GM23338 (cell line): ENCODE measurements at regions not wholly inside any gene's neighbourhood (a gene's known extent, or its start where the extent isn't known, plus 50 kb on each side); places are given as distances from the start of the nearest gene placed in this dataset.
"Not testable (repeated sequence)": the region's sequence is repeated elsewhere in the genome, so short reads cannot be mapped to it uniquely, and the experiment has no call there.

ENCODE experiments used
- ATAC-seq: fragments of 200-7000 bp; cut with Tn5 transposase; 3 replicates; pipeline ENCODE4 v1.9.1; 2020
- DNase-seq: peaks from one replicate; pipeline ENCODE4 v3.0.0-alpha.2; 2015; ENCODE audit warnings: low spot score
- H2AFZ ChIP-seq: fragments of 200-600 bp; sonication (generic); 2 replicates; pipeline ENCODE4 v1.8.0; 2016; ENCODE audit warnings: antibody characterized with exemption, mild to moderate bottlenecking, moderate library complexity
- H3F3A ChIP-seq: fragments of 200-600 bp; sonication (generic); replicated peaks from 2 replicates; pipeline ENCODE4 v1.8.0; 2017; ENCODE audit warnings: antibody characterized with exemption, mixed run types, low read depth
- H3K27ac ChIP-seq: fragments of 200-600 bp; sonication (generic); 2 replicates; pipeline ENCODE4 v1.6.1; 2016; ENCODE audit warnings: low read depth
- H3K27me3 ChIP-seq: fragments of 200-600 bp; sonication (generic); 2 replicates; pipeline ENCODE4 v1.8.0; 2016; ENCODE audit warnings: mild to moderate bottlenecking, mixed run types, moderate library complexity; ENCODE audit not compliant: insufficient read depth
- H3K36me3 ChIP-seq: fragments of 200-600 bp; sonication (generic); 2 replicates; pipeline ENCODE4 v1.8.0; 2016; ENCODE audit warnings: mild to moderate bottlenecking; ENCODE audit not compliant: insufficient read depth
- H3K4me1 ChIP-seq: fragments of 200-600 bp; sonication (generic); 2 replicates; pipeline ENCODE4 v1.8.0; 2016; ENCODE audit warnings: mild to moderate bottlenecking, moderate library complexity; ENCODE audit not compliant: insufficient read depth
- H3K4me2 ChIP-seq: fragments of 200-600 bp; sonication (generic); 2 replicates; pipeline ENCODE4 v1.7.1; 2017; ENCODE audit warnings: mixed run types
- H3K4me3 ChIP-seq: fragments of 200-600 bp; sonication (generic); 2 replicates; pipeline ENCODE4 v1.6.1; 2016; ENCODE audit warnings: mixed run types
- H3K79me2 ChIP-seq: fragments of 200-600 bp; sonication (generic); replicated peaks from 2 replicates; pipeline ENCODE4 v1.8.0; 2017; ENCODE audit warnings: mild to moderate bottlenecking; ENCODE audit not compliant: insufficient read depth
- H3K9me2 ChIP-seq: fragments of 200-600 bp; sonication (generic); 2 replicates; pipeline ENCODE4 v1.8.0; 2017; ENCODE audit not compliant: insufficient read depth
- H4K20me1 ChIP-seq: fragments of 200-600 bp; sonication (generic); replicated peaks from 2 replicates; pipeline ENCODE4 v1.8.0; 2017; ENCODE audit warnings: mild to moderate bottlenecking; ENCODE audit not compliant: insufficient read depth
- H3K27ac Mint-ChIP-seq: 2 replicates; pipeline ENCODE4 v1.8.0; 2020; ENCODE audit warnings: inconsistent platforms, mild to moderate bottlenecking, moderate library complexity, mixed read lengths
- H3K27me3 Mint-ChIP-seq: 3 replicates; pipeline ENCODE4 v1.8.0; 2022; ENCODE audit warnings: low read depth, mild to moderate bottlenecking, moderate library complexity, mixed read lengths, inconsistent platforms; ENCODE audit not compliant: insufficient read depth, poor library complexity
- H3K36me3 Mint-ChIP-seq: 3 replicates; pipeline ENCODE4 v1.8.0; 2021; ENCODE audit warnings: low read depth, mild to moderate bottlenecking, inconsistent platforms, moderate library complexity, mixed read lengths
- H3K4me1 Mint-ChIP-seq: 3 replicates; pipeline ENCODE4 v1.8.0; 2020; ENCODE audit warnings: mild to moderate bottlenecking, inconsistent platforms, mixed read lengths
- H3K4me3 Mint-ChIP-seq: 3 replicates; pipeline ENCODE4 v1.8.0; 2021; ENCODE audit warnings: moderate library complexity, mild to moderate bottlenecking, inconsistent platforms, mixed read lengths
- H3K9me3 Mint-ChIP-seq: 3 replicates; pipeline ENCODE4 v1.8.0; 2020; ENCODE audit warnings: moderate library complexity, mild to moderate bottlenecking, inconsistent platforms, mixed read lengths
- CREB1 ChIP-seq: fragments of 250-450 bp; sonication (Bioruptor Pico); IDR thresholded peaks from 2 replicates; pipeline ENCODE4 v1.5.0; 2020; ENCODE audit warnings: low read depth, mild to moderate bottlenecking, moderate library complexity
- POLR2AphosphoS5 ChIP-seq: IDR thresholded peaks from 2 replicates; pipeline ENCODE4 v1.6.1; 2016; ENCODE audit warnings: antibody characterized with exemption, low read depth
- STAT1 ChIP-seq: IDR thresholded peaks from one replicate; pipeline ENCODE4 v1.6.1; 2016; ENCODE audit warnings: antibody characterized with exemption; ENCODE audit not compliant: unreplicated experiment
- ZNF114 ChIP-seq: fragments of 250-450 bp; sonication (Bioruptor Pico); IDR thresholded peaks from 2 replicates; pipeline ENCODE4 v1.5.0; 2020; ENCODE audit warnings: mild to moderate bottlenecking, moderate library complexity
- ZNF331 ChIP-seq: fragments of 250-450 bp; sonication (Bioruptor Pico); IDR thresholded peaks from 2 replicates; pipeline ENCODE4 v1.5.0; 2020; ENCODE audit warnings: low read depth, mild to moderate bottlenecking, moderate library complexity
- TF ChIP-seq, protein P1 (sequence below): fragments of 250-450 bp; sonication (Bioruptor Pico); IDR thresholded peaks from 2 replicates; pipeline ENCODE4 v1.5.0; 2020; ENCODE audit warnings: mild to moderate bottlenecking, moderate library complexity
- TF ChIP-seq, protein P2 (sequence below): IDR thresholded peaks from one replicate; pipeline ENCODE4 v1.6.1; 2018; ENCODE audit warnings: antibody characterized with exemption; ENCODE audit not compliant: unreplicated experiment
- TF ChIP-seq, protein P3 (sequence below), 2 experiments: fragments of 200-600 bp in 1 of 2; sonication (generic) in 1 of 2; conservative IDR thresholded peaks; 2 replicates each; pipeline versions ENCODE4 v1.5.1 to v1.6.1; 2016 to 2017; ENCODE audit warnings: antibody characterized with exemption in 2 of 2, low read depth in 2 of 2, mild to moderate bottlenecking in 2 of 2, moderate library complexity in 1 of 2

DNA sequence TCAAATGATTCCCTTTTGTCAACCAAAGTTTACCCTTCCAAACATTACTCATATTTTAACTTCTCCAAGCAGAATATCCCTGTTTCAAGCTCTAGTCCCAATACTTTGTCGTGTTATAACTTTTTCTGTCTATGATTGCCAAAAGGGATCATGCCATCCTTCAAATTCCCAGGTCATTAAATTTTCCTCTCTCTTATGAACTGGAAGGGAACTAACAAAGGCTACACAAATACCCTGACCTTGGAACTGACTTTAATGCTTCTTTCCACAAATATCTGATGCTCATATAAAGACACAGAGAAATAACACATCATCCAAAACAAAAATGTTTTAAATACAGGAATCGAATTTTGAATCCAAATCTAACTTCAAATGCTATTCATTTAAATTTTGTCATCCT, 1352.7 kb downstream of the CDH11 start (continued):
- TF ChIP-seq POLR2AphosphoS5 (no peak), CREB1 (CRISPR knock-in tag) (no peak), ZNF331 (CRISPR knock-in tag) (no peak), STAT1 (no peak)

DNA sequence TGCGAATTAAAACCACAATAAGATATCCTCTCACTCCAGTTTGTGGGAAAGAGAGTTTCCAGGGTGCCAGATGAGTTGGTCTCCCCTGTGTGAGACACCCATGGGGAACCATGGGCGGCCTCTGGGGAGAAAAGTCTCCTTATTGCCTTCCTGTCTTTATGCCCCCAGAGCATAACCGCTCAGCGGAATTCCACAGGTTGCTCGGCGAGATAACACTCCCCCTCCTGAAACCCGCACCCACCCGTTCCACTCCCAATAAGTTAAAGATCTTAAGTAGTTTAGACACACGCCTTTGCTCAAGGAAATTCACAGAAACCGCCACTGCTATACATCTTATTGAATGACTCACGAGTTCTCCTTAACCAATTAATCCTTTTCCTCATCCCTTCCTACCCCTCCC, 1361.6 kb downstream of the CDH11 start:
- DNase-seq, H3K36me3 ChIP-seq, H3K27me3 Mint-ChIP-seq, H3F3A ChIP-seq, H3K4me1 Mint-ChIP-seq, H3K9me3 Mint-ChIP-seq, H3K36me3 Mint-ChIP-seq, H3K9me2 ChIP-seq, H3K4me1 ChIP-seq, H3K27ac ChIP-seq, H3K4me3 Mint-ChIP-seq, H3K79me2 ChIP-seq, H3K27ac Mint-ChIP-seq, ATAC-seq, H3K4me3 ChIP-seq, H3K4me2 ChIP-seq, H2AFZ ChIP-seq, H3K27me3 ChIP-seq, H4K20me1 ChIP-seq: not testable (repeated sequence)

DNA sequence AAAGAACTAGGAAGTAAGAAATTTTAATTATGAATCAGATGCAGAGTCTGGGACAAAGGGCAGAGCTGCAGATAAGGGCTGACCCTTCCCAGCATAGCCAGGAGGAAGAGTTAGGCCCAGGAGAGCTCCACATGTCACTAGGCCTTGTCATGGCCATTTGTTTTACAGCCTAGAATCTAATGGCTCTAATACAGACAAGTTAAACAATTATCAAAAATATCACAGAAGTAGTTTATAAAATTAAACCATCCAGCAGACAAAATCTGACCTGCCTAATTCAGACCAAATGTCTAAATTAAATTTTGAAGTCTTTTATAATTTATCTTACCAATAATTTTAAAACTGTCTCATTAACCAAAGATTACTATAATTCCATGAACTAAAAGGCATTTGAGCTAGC, 1369.5 kb downstream of the CDH11 start:
- Histone ChIP-seq H4K20me1 (no peaks in the 10 kb centered on the region), H2AFZ (no peak overlapping the region), H3F3A (no peaks in the 10 kb centered on the region), H3K36me3 (no peaks in the 10 kb centered on the region), H3K9me2 (no peaks in the 10 kb centered on the region), H3K4me1 (peaks cover 15% of the 10 kb centered on the region), H3K4me2 (no peak overlapping the region), H3K4me3 (no peak overlapping the region), H3K27me3 (no peaks in the 10 kb centered on the region), H3K27ac (no peak overlapping the region), H3K79me2 (no peaks in the 10 kb centered on the region)
- H3K36me3 Mint-ChIP-seq = peaks cover 3% of the 10 kb centered on the region; the same call in 2 of the 3 replicates
- no peaks in the 10 kb centered on the region for H3K9me3 Mint-ChIP-seq
- no peaks in the 10 kb centered on the region for H3K27me3 Mint-ChIP-seq
- no peak overlapping the region for H3K27ac Mint-ChIP-seq
- DNase-seq (no peak), ATAC-seq (no peak; the same call in 2 of the 3 replicates)
- H3K4me3 Mint-ChIP-seq = no peak overlapping the region
- H3K4me1 Mint-ChIP-seq = peaks cover 19% of the 10 kb centered on the region
- no peak for TF ChIP-seq ZNF114 (CRISPR knock-in tag)
- TF ChIP-seq POLR2AphosphoS5 = no peak
- TF ChIP-seq CREB1 (CRISPR knock-in tag) = no peak
- TF ChIP-seq, protein P1, sequence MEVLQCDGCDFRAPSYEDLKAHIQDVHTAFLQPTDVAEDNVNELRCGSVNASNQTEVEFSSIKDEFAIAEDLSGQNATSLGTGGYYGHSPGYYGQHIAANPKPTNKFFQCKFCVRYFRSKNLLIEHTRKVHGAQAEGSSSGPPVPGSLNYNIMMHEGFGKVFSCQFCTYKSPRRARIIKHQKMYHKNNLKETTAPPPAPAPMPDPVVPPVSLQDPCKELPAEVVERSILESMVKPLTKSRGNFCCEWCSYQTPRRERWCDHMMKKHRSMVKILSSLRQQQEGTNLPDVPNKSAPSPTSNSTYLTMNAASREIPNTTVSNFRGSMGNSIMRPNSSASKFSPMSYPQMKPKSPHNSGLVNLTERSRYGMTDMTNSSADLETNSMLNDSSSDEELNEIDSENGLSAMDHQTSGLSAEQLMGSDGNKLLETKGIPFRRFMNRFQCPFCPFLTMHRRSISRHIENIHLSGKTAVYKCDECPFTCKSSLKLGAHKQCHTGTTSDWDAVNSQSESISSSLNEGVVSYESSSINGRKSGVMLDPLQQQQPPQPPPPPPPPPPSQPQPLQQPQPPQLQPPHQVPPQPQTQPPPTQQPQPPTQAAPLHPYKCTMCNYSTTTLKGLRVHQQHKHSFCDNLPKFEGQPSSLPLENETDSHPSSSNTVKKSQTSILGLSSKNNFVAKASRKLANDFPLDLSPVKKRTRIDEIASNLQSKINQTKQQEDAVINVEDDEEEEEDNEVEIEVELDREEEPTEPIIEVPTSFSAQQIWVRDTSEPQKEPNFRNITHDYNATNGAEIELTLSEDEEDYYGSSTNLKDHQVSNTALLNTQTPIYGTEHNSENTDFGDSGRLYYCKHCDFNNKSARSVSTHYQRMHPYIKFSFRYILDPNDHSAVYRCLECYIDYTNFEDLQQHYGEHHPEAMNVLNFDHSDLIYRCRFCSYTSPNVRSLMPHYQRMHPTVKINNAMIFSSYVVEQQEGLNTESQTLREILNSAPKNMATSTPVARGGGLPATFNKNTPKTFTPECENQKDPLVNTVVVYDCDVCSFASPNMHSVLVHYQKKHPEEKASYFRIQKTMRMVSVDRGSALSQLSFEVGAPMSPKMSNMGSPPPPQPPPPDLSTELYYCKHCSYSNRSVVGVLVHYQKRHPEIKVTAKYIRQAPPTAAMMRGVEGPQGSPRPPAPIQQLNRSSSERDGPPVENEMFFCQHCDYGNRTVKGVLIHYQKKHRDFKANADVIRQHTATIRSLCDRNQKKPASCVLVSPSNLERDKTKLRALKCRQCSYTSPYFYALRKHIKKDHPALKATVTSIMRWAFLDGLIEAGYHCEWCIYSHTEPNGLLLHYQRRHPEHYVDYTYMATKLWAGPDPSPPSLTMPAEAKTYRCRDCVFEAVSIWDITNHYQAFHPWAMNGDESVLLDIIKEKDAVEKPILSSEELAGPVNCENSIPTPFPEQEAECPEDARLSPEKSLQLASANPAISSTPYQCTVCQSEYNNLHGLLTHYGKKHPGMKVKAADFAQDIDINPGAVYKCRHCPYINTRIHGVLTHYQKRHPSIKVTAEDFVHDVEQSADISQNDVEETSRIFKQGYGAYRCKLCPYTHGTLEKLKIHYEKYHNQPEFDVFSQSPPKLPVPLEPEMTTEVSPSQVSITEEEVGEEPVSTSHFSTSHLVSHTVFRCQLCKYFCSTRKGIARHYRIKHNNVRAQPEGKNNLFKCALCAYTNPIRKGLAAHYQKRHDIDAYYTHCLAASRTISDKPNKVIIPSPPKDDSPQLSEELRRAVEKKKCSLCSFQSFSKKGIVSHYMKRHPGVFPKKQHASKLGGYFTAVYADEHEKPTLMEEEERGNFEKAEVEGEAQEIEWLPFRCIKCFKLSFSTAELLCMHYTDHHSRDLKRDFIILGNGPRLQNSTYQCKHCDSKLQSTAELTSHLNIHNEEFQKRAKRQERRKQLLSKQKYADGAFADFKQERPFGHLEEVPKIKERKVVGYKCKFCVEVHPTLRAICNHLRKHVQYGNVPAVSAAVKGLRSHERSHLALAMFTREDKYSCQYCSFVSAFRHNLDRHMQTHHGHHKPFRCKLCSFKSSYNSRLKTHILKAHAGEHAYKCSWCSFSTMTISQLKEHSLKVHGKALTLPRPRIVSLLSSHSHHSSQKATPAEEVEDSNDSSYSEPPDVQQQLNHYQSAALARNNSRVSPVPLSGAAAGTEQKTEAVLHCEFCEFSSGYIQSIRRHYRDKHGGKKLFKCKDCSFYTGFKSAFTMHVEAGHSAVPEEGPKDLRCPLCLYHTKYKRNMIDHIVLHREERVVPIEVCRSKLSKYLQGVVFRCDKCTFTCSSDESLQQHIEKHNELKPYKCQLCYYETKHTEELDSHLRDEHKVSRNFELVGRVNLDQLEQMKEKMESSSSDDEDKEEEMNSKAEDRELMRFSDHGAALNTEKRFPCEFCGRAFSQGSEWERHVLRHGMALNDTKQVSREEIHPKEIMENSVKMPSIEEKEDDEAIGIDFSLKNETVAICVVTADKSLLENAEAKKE (CRISPR knock-in tag) = no peak
- TF ChIP-seq, protein P2, sequence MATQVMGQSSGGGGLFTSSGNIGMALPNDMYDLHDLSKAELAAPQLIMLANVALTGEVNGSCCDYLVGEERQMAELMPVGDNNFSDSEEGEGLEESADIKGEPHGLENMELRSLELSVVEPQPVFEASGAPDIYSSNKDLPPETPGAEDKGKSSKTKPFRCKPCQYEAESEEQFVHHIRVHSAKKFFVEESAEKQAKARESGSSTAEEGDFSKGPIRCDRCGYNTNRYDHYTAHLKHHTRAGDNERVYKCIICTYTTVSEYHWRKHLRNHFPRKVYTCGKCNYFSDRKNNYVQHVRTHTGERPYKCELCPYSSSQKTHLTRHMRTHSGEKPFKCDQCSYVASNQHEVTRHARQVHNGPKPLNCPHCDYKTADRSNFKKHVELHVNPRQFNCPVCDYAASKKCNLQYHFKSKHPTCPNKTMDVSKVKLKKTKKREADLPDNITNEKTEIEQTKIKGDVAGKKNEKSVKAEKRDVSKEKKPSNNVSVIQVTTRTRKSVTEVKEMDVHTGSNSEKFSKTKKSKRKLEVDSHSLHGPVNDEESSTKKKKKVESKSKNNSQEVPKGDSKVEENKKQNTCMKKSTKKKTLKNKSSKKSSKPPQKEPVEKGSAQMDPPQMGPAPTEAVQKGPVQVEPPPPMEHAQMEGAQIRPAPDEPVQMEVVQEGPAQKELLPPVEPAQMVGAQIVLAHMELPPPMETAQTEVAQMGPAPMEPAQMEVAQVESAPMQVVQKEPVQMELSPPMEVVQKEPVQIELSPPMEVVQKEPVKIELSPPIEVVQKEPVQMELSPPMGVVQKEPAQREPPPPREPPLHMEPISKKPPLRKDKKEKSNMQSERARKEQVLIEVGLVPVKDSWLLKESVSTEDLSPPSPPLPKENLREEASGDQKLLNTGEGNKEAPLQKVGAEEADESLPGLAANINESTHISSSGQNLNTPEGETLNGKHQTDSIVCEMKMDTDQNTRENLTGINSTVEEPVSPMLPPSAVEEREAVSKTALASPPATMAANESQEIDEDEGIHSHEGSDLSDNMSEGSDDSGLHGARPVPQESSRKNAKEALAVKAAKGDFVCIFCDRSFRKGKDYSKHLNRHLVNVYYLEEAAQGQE = no peak
- TF ChIP-seq, protein P3, sequence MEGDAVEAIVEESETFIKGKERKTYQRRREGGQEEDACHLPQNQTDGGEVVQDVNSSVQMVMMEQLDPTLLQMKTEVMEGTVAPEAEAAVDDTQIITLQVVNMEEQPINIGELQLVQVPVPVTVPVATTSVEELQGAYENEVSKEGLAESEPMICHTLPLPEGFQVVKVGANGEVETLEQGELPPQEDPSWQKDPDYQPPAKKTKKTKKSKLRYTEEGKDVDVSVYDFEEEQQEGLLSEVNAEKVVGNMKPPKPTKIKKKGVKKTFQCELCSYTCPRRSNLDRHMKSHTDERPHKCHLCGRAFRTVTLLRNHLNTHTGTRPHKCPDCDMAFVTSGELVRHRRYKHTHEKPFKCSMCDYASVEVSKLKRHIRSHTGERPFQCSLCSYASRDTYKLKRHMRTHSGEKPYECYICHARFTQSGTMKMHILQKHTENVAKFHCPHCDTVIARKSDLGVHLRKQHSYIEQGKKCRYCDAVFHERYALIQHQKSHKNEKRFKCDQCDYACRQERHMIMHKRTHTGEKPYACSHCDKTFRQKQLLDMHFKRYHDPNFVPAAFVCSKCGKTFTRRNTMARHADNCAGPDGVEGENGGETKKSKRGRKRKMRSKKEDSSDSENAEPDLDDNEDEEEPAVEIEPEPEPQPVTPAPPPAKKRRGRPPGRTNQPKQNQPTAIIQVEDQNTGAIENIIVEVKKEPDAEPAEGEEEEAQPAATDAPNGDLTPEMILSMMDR (conservative IDR thresholded peaks at IDR 0.05; ENCODE audit: low read depth in 2 of 2) = no peak
